GM23338 (cell line): ENCODE measurements at regions not wholly inside any gene's neighbourhood (a gene's known extent, or its start where the extent isn't known, plus 50 kb on each side); places are given as distances from the start of the nearest gene placed in this dataset.

Experiments used
- ATAC-seq: fragments of 200-7000 bp; cut with Tn5 transposase; 3 replicates; pipeline ENCODE4 v1.9.1; 2020
- DNase-seq: peaks from one replicate; pipeline ENCODE4 v3.0.0-alpha.2; 2015; ENCODE audit warnings: low spot score
- H2AFZ ChIP-seq: fragments of 200-600 bp; sonication (generic); 2 replicates; pipeline ENCODE4 v1.8.0; 2016; ENCODE audit warnings: antibody characterized with exemption, mild to moderate bottlenecking, moderate library complexity
- H3F3A ChIP-seq: fragments of 200-600 bp; sonication (generic); replicated peaks from 2 replicates; pipeline ENCODE4 v1.8.0; 2017; ENCODE audit warnings: antibody characterized with exemption, mixed run types, low read depth
- H3K27ac ChIP-seq: fragments of 200-600 bp; sonication (generic); 2 replicates; pipeline ENCODE4 v1.6.1; 2016; ENCODE audit warnings: low read depth
- H3K27me3 ChIP-seq: fragments of 200-600 bp; sonication (generic); 2 replicates; pipeline ENCODE4 v1.8.0; 2016; ENCODE audit warnings: mild to moderate bottlenecking, mixed run types, moderate library complexity; ENCODE audit not compliant: insufficient read depth
- H3K36me3 ChIP-seq: fragments of 200-600 bp; sonication (generic); 2 replicates; pipeline ENCODE4 v1.8.0; 2016; ENCODE audit warnings: mild to moderate bottlenecking; ENCODE audit not compliant: insufficient read depth
- H3K4me1 ChIP-seq: fragments of 200-600 bp; sonication (generic); 2 replicates; pipeline ENCODE4 v1.8.0; 2016; ENCODE audit warnings: mild to moderate bottlenecking, moderate library complexity; ENCODE audit not compliant: insufficient read depth
- H3K4me2 ChIP-seq: fragments of 200-600 bp; sonication (generic); 2 replicates; pipeline ENCODE4 v1.7.1; 2017; ENCODE audit warnings: mixed run types
- H3K4me3 ChIP-seq: fragments of 200-600 bp; sonication (generic); 2 replicates; pipeline ENCODE4 v1.6.1; 2016; ENCODE audit warnings: mixed run types
- H3K79me2 ChIP-seq: fragments of 200-600 bp; sonication (generic); replicated peaks from 2 replicates; pipeline ENCODE4 v1.8.0; 2017; ENCODE audit warnings: mild to moderate bottlenecking; ENCODE audit not compliant: insufficient read depth
- H3K9me2 ChIP-seq: fragments of 200-600 bp; sonication (generic); 2 replicates; pipeline ENCODE4 v1.8.0; 2017; ENCODE audit not compliant: insufficient read depth
- H4K20me1 ChIP-seq: fragments of 200-600 bp; sonication (generic); replicated peaks from 2 replicates; pipeline ENCODE4 v1.8.0; 2017; ENCODE audit warnings: mild to moderate bottlenecking; ENCODE audit not compliant: insufficient read depth
- H3K27ac Mint-ChIP-seq: 2 replicates; pipeline ENCODE4 v1.8.0; 2020; ENCODE audit warnings: inconsistent platforms, mild to moderate bottlenecking, moderate library complexity, mixed read lengths
- H3K27me3 Mint-ChIP-seq: 3 replicates; pipeline ENCODE4 v1.8.0; 2022; ENCODE audit warnings: low read depth, mild to moderate bottlenecking, moderate library complexity, mixed read lengths, inconsistent platforms; ENCODE audit not compliant: insufficient read depth, poor library complexity
- H3K36me3 Mint-ChIP-seq: 3 replicates; pipeline ENCODE4 v1.8.0; 2021; ENCODE audit warnings: low read depth, mild to moderate bottlenecking, inconsistent platforms, moderate library complexity, mixed read lengths
- H3K4me1 Mint-ChIP-seq: 3 replicates; pipeline ENCODE4 v1.8.0; 2020; ENCODE audit warnings: mild to moderate bottlenecking, inconsistent platforms, mixed read lengths
- H3K4me3 Mint-ChIP-seq: 3 replicates; pipeline ENCODE4 v1.8.0; 2021; ENCODE audit warnings: moderate library complexity, mild to moderate bottlenecking, inconsistent platforms, mixed read lengths
- H3K9me3 Mint-ChIP-seq: 3 replicates; pipeline ENCODE4 v1.8.0; 2020; ENCODE audit warnings: moderate library complexity, mild to moderate bottlenecking, inconsistent platforms, mixed read lengths
- CREB1 ChIP-seq: fragments of 250-450 bp; sonication (Bioruptor Pico); IDR thresholded peaks from 2 replicates; pipeline ENCODE4 v1.5.0; 2020; ENCODE audit warnings: low read depth, mild to moderate bottlenecking, moderate library complexity
- EZH2 ChIP-seq: fragments of 200-600 bp; sonication (generic); IDR thresholded peaks from one replicate; pipeline ENCODE4 v1.8.0; 2017; ENCODE audit warnings: antibody characterized with exemption, mild to moderate bottlenecking, low read depth; ENCODE audit not compliant: unreplicated experiment
- JUNB ChIP-seq: IDR thresholded peaks from one replicate; pipeline ENCODE4 v1.6.1; 2016; ENCODE audit warnings: antibody characterized with exemption; ENCODE audit not compliant: unreplicated experiment
- NANOG ChIP-seq: IDR thresholded peaks from 2 replicates; pipeline ENCODE4 v1.6.1; 2016; ENCODE audit warnings: antibody characterized with exemption, borderline replicate concordance
- POLR2AphosphoS5 ChIP-seq: IDR thresholded peaks from 2 replicates; pipeline ENCODE4 v1.6.1; 2016; ENCODE audit warnings: antibody characterized with exemption, low read depth
- STAT1 ChIP-seq: IDR thresholded peaks from one replicate; pipeline ENCODE4 v1.6.1; 2016; ENCODE audit warnings: antibody characterized with exemption; ENCODE audit not compliant: unreplicated experiment
- ZNF114 ChIP-seq: fragments of 250-450 bp; sonication (Bioruptor Pico); IDR thresholded peaks from 2 replicates; pipeline ENCODE4 v1.5.0; 2020; ENCODE audit warnings: mild to moderate bottlenecking, moderate library complexity
- ZNF331 ChIP-seq: fragments of 250-450 bp; sonication (Bioruptor Pico); IDR thresholded peaks from 2 replicates; pipeline ENCODE4 v1.5.0; 2020; ENCODE audit warnings: low read depth, mild to moderate bottlenecking, moderate library complexity
- TF ChIP-seq, protein P1 (sequence below), 2 experiments: fragments of 200-600 bp in 1 of 2; sonication (generic) in 1 of 2; conservative IDR thresholded peaks; 2 replicates each; pipeline versions ENCODE4 v1.5.1 to v1.6.1; 2016 to 2017; ENCODE audit warnings: antibody characterized with exemption in 2 of 2, low read depth in 2 of 2, mild to moderate bottlenecking in 2 of 2, moderate library complexity in 1 of 2
- TF ChIP-seq, protein P2 (sequence below): fragments of 250-450 bp; sonication (Bioruptor Pico); IDR thresholded peaks from 2 replicates; pipeline ENCODE4 v1.5.0; 2020; ENCODE audit warnings: mild to moderate bottlenecking, moderate library complexity
- TF ChIP-seq, protein P3 (sequence below): IDR thresholded peaks from one replicate; pipeline ENCODE4 v1.6.1; 2018; ENCODE audit warnings: antibody characterized with exemption; ENCODE audit not compliant: unreplicated experiment

- no peaks in the 10 kb centered on the region for H4K20me1 ChIP-seq
- no peaks in the 10 kb centered on the region for H3F3A ChIP-seq
- no peaks in the 10 kb centered on the region for H3K36me3 ChIP-seq
- H3K27me3 Mint-ChIP-seq, result peaks cover 4% of the 10 kb centered on the region
- ATAC-seq, result no peak
- no peak overlapping the region for H3K4me3 Mint-ChIP-seq
- no peak overlapping the region for H3K27ac ChIP-seq
- H3K4me3 ChIP-seq, result no peak overlapping the region
- no peaks in the 10 kb centered on the region for H3K9me2 ChIP-seq
- H3K4me1 Mint-ChIP-seq, result no peaks in the 10 kb centered on the region
- DNase-seq, result no peak
- H3K79me2 ChIP-seq, result no peaks in the 10 kb centered on the region
- H3K4me2 ChIP-seq, result no peak overlapping the region
- H3K27me3 ChIP-seq, result no peaks in the 10 kb centered on the region
- TF ChIP-seq JUNB, result no peak
- TF ChIP-seq, protein P1, sequence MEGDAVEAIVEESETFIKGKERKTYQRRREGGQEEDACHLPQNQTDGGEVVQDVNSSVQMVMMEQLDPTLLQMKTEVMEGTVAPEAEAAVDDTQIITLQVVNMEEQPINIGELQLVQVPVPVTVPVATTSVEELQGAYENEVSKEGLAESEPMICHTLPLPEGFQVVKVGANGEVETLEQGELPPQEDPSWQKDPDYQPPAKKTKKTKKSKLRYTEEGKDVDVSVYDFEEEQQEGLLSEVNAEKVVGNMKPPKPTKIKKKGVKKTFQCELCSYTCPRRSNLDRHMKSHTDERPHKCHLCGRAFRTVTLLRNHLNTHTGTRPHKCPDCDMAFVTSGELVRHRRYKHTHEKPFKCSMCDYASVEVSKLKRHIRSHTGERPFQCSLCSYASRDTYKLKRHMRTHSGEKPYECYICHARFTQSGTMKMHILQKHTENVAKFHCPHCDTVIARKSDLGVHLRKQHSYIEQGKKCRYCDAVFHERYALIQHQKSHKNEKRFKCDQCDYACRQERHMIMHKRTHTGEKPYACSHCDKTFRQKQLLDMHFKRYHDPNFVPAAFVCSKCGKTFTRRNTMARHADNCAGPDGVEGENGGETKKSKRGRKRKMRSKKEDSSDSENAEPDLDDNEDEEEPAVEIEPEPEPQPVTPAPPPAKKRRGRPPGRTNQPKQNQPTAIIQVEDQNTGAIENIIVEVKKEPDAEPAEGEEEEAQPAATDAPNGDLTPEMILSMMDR (conservative IDR thresholded peaks at IDR 0.05; ENCODE audit: low read depth in 2 of 2), result no peak
- TF ChIP-seq NANOG, result no peak
- no peak for TF ChIP-seq STAT1
- no peak for TF ChIP-seq ZNF114 (CRISPR knock-in tag)
- TF ChIP-seq, protein P2, sequence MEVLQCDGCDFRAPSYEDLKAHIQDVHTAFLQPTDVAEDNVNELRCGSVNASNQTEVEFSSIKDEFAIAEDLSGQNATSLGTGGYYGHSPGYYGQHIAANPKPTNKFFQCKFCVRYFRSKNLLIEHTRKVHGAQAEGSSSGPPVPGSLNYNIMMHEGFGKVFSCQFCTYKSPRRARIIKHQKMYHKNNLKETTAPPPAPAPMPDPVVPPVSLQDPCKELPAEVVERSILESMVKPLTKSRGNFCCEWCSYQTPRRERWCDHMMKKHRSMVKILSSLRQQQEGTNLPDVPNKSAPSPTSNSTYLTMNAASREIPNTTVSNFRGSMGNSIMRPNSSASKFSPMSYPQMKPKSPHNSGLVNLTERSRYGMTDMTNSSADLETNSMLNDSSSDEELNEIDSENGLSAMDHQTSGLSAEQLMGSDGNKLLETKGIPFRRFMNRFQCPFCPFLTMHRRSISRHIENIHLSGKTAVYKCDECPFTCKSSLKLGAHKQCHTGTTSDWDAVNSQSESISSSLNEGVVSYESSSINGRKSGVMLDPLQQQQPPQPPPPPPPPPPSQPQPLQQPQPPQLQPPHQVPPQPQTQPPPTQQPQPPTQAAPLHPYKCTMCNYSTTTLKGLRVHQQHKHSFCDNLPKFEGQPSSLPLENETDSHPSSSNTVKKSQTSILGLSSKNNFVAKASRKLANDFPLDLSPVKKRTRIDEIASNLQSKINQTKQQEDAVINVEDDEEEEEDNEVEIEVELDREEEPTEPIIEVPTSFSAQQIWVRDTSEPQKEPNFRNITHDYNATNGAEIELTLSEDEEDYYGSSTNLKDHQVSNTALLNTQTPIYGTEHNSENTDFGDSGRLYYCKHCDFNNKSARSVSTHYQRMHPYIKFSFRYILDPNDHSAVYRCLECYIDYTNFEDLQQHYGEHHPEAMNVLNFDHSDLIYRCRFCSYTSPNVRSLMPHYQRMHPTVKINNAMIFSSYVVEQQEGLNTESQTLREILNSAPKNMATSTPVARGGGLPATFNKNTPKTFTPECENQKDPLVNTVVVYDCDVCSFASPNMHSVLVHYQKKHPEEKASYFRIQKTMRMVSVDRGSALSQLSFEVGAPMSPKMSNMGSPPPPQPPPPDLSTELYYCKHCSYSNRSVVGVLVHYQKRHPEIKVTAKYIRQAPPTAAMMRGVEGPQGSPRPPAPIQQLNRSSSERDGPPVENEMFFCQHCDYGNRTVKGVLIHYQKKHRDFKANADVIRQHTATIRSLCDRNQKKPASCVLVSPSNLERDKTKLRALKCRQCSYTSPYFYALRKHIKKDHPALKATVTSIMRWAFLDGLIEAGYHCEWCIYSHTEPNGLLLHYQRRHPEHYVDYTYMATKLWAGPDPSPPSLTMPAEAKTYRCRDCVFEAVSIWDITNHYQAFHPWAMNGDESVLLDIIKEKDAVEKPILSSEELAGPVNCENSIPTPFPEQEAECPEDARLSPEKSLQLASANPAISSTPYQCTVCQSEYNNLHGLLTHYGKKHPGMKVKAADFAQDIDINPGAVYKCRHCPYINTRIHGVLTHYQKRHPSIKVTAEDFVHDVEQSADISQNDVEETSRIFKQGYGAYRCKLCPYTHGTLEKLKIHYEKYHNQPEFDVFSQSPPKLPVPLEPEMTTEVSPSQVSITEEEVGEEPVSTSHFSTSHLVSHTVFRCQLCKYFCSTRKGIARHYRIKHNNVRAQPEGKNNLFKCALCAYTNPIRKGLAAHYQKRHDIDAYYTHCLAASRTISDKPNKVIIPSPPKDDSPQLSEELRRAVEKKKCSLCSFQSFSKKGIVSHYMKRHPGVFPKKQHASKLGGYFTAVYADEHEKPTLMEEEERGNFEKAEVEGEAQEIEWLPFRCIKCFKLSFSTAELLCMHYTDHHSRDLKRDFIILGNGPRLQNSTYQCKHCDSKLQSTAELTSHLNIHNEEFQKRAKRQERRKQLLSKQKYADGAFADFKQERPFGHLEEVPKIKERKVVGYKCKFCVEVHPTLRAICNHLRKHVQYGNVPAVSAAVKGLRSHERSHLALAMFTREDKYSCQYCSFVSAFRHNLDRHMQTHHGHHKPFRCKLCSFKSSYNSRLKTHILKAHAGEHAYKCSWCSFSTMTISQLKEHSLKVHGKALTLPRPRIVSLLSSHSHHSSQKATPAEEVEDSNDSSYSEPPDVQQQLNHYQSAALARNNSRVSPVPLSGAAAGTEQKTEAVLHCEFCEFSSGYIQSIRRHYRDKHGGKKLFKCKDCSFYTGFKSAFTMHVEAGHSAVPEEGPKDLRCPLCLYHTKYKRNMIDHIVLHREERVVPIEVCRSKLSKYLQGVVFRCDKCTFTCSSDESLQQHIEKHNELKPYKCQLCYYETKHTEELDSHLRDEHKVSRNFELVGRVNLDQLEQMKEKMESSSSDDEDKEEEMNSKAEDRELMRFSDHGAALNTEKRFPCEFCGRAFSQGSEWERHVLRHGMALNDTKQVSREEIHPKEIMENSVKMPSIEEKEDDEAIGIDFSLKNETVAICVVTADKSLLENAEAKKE, result no peak
- TF ChIP-seq ZNF331, result no peak
- TF ChIP-seq, protein P3, sequence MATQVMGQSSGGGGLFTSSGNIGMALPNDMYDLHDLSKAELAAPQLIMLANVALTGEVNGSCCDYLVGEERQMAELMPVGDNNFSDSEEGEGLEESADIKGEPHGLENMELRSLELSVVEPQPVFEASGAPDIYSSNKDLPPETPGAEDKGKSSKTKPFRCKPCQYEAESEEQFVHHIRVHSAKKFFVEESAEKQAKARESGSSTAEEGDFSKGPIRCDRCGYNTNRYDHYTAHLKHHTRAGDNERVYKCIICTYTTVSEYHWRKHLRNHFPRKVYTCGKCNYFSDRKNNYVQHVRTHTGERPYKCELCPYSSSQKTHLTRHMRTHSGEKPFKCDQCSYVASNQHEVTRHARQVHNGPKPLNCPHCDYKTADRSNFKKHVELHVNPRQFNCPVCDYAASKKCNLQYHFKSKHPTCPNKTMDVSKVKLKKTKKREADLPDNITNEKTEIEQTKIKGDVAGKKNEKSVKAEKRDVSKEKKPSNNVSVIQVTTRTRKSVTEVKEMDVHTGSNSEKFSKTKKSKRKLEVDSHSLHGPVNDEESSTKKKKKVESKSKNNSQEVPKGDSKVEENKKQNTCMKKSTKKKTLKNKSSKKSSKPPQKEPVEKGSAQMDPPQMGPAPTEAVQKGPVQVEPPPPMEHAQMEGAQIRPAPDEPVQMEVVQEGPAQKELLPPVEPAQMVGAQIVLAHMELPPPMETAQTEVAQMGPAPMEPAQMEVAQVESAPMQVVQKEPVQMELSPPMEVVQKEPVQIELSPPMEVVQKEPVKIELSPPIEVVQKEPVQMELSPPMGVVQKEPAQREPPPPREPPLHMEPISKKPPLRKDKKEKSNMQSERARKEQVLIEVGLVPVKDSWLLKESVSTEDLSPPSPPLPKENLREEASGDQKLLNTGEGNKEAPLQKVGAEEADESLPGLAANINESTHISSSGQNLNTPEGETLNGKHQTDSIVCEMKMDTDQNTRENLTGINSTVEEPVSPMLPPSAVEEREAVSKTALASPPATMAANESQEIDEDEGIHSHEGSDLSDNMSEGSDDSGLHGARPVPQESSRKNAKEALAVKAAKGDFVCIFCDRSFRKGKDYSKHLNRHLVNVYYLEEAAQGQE, result no peak
- TF ChIP-seq CREB1 (CRISPR knock-in tag), result no peak
- no peak for TF ChIP-seq POLR2AphosphoS5
- TF ChIP-seq EZH2, result no peak
- H3K4me1 ChIP-seq, result no peaks in the 10 kb centered on the region
- H3K36me3 Mint-ChIP-seq, result no peaks in the 10 kb centered on the region; the same call in 2 of the 3 replicates
- peak overlapping the region; percentile 57; the same call in 1 of the 2 replicates for H2AFZ ChIP-seq
- no peak overlapping the region for H3K27ac Mint-ChIP-seq
- H3K9me3 Mint-ChIP-seq, result peaks cover 7% of the 10 kb centered on the region; the same call in 1 of the 3 replicates
Measured at GRCh38 chr14:89672636-89673511, 255.8 kb upstream of the FOXN3 start.
